Neutrophil (primary cell): ENCODE measurements at regions not wholly inside any gene's neighbourhood (a gene's known extent, or its start where the extent isn't known, plus 50 kb on each side); places are given as distances from the start of the nearest gene placed in this dataset.

Experiments
- H3K27ac ChIP-seq: fragments of 200-600 bp; sonication (generic); 2 replicates; pipeline ENCODE4 v1.5.1; 2016; ENCODE audit warnings: mild to moderate bottlenecking, moderate library complexity
- H3K27me3 ChIP-seq: fragments of 200-600 bp; sonication (generic); 2 replicates; pipeline ENCODE4 v1.6.0; 2016; ENCODE audit warnings: mild to moderate bottlenecking
- H3K36me3 ChIP-seq: fragments of 200-600 bp; sonication (generic); 2 replicates; pipeline ENCODE4 v1.5.1; 2017
- H3K4me1 ChIP-seq, 2 experiments: fragments of 200-600 bp in 1 of 2; sonication (generic) in 1 of 2; 1 replicate in 1 of 2; 2 replicates in 1 of 2; pipeline versions ENCODE4 v1.5.1 to v1.6.1; 2013 to 2016; ENCODE audit warnings: low read depth in 1 of 2, low read length in 1 of 2, mild to moderate bottlenecking in 1 of 2, moderate library complexity in 1 of 2; ENCODE audit not compliant: control insufficient read depth in 1 of 2, insufficient read depth in 1 of 2
- H3K4me3 ChIP-seq, 2 experiments: fragments of 200-600 bp in 1 of 2; sonication (generic) in 1 of 2; 1 replicate in 1 of 2; 2 replicates in 1 of 2; pipeline ENCODE4 v1.5.1; 2013 to 2016; ENCODE audit warnings: low read depth in 1 of 2, low read length in 1 of 2, mild to moderate bottlenecking in 1 of 2, moderate library complexity in 1 of 2
- H3K9me3 ChIP-seq: fragments of 200-600 bp; sonication (generic); 2 replicates; pipeline ENCODE4 v1.5.1; 2016
- CTCF ChIP-seq: fragments of 200-600 bp; sonication (generic); IDR thresholded peaks from 2 replicates; pipeline ENCODE4 v1.5.1; 2016; ENCODE audit warnings: antibody characterized with exemption

GRCh38 chr4:8774071-8774470, 97.6 kb downstream of the HMX1 start:
- H3K4me3 ChIP-seq, result no peak overlapping the region
- H3K9me3 ChIP-seq, result no peaks in the 10 kb centered on the region
- no peaks in the 10 kb centered on the region for H3K36me3 ChIP-seq
- H3K27ac ChIP-seq, result no peak overlapping the region
- H3K27me3 ChIP-seq, result no peaks in the 10 kb centered on the region
- H3K4me1 ChIP-seq, result no peaks in the 10 kb centered on the region
- TF ChIP-seq CTCF, result no peak

GRCh38 chr4:8773124-8773931, 98.3 kb downstream of the HMX1 start:
- TF ChIP-seq CTCF, result no peak
- no peaks in the 10 kb centered on the region for H3K4me1 ChIP-seq
- no peak overlapping the region for H3K4me3 ChIP-seq
- no peaks in the 10 kb centered on the region for H3K36me3 ChIP-seq
- H3K27me3 ChIP-seq, result no peaks in the 10 kb centered on the region
- no peak overlapping the region for H3K27ac ChIP-seq
- no peaks in the 10 kb centered on the region for H3K9me3 ChIP-seq

GRCh38 chr4:8772499-8773123, 99.0 kb downstream of the HMX1 start:
- H3K27me3 ChIP-seq, result no peaks in the 10 kb centered on the region

GRCh38 chr4:8771666-8772065, 100.0 kb downstream of the HMX1 start:
- H3K27ac ChIP-seq, result no peak overlapping the region
- no peaks in the 10 kb centered on the region for H3K27me3 ChIP-seq
- no peak for TF ChIP-seq CTCF
- no peaks in the 10 kb centered on the region for H3K4me1 ChIP-seq
- H3K36me3 ChIP-seq, result no peaks in the 10 kb centered on the region
- no peaks in the 10 kb centered on the region for H3K9me3 ChIP-seq
- H3K4me3 ChIP-seq, result no peak overlapping the region

More at GRCh38 chr4:8772499-8773123, 99.0 kb downstream of the HMX1 start:
- no peak for TF ChIP-seq CTCF
- Histone ChIP-seq H3K9me3 (no peaks in the 10 kb centered on the region), H3K4me3 (no peak overlapping the region), H3K4me1 (no peaks in the 10 kb centered on the region), H3K27ac (no peak overlapping the region), H3K36me3 (no peaks in the 10 kb centered on the region)

- Histone ChIP-seq H3K4me1 (no peaks in the 10 kb centered on the region), H3K36me3 (no peaks in the 10 kb centered on the region), H3K4me3 (no peak overlapping the region), H3K9me3 (no peaks in the 10 kb centered on the region), H3K27ac (no peak overlapping the region), H3K27me3 (no peaks in the 10 kb centered on the region)
- TF ChIP-seq CTCF, result no peak
These were observed 100.4 kb downstream of the HMX1 start for GRCh38 chr4:8771258-8771590.
